Neural progenitor cell (in vitro differentiated cells): ENCODE measurements at regions not wholly inside any gene's neighbourhood (a gene's known extent, or its start where the extent isn't known, plus 50 kb on each side); places are given as distances from the start of the nearest gene placed in this dataset.

Source experiments
- DNase-seq: peaks from one replicate; pipeline ENCODE4 v3.0.0-alpha.2; 2016; ENCODE audit warnings: low spot score
- H2AFZ ChIP-seq: fragments of 200-600 bp; sonication (generic); replicated peaks from 2 replicates; pipeline ENCODE4 v1.6.1; 2016; ENCODE audit warnings: antibody characterized with exemption
- H3F3A ChIP-seq: fragments of 200-600 bp; sonication (generic); 2 replicates; pipeline ENCODE4 v1.6.1; 2016; ENCODE audit warnings: antibody characterized with exemption, low read depth
- H3K27ac ChIP-seq: fragments of 200-600 bp; sonication (generic); 2 replicates; pipeline ENCODE4 v1.5.1; 2016; ENCODE audit warnings: mild to moderate bottlenecking
- H3K27me3 ChIP-seq: fragments of 200-600 bp; sonication (generic); 2 replicates; pipeline ENCODE4 v1.6.1; 2016; ENCODE audit warnings: mild to moderate bottlenecking, moderate library complexity
- H3K36me3 ChIP-seq: fragments of 200-600 bp; sonication (generic); 2 replicates; pipeline ENCODE4 v1.5.1; 2016
- H3K4me1 ChIP-seq: fragments of 200-600 bp; sonication (generic); 2 replicates; pipeline ENCODE4 v1.6.1; 2016; ENCODE audit warnings: mixed run types
- H3K4me2 ChIP-seq: fragments of 200-600 bp; sonication (generic); 2 replicates; pipeline ENCODE4 v1.6.1; 2016
- H3K4me3 ChIP-seq: fragments of 200-600 bp; sonication (generic); 2 replicates; pipeline ENCODE4 v1.5.1; 2016
- H3K79me2 ChIP-seq: fragments of 200-600 bp; sonication (generic); 2 replicates; pipeline ENCODE4 v1.6.1; 2016; ENCODE audit warnings: low read depth
- H3K9ac ChIP-seq: fragments of 200-600 bp; sonication (generic); 2 replicates; pipeline ENCODE4 v1.6.1; 2016
- H3K9me3 ChIP-seq: fragments of 200-600 bp; sonication (generic); 2 replicates; pipeline ENCODE4 v1.5.1; 2016; ENCODE audit warnings: low read depth
- H4K20me1 ChIP-seq: fragments of 200-600 bp; sonication (generic); 2 replicates; pipeline ENCODE4 v1.6.1; 2016; ENCODE audit warnings: low read depth
- H3K27ac Mint-ChIP-seq: 3 replicates; pipeline ENCODE4 v1.8.0; 2021; ENCODE audit warnings: mixed read lengths
- H3K27me3 Mint-ChIP-seq: 2 replicates; pipeline ENCODE4 v1.8.0; 2022; ENCODE audit warnings: low read depth, mild to moderate bottlenecking, inconsistent platforms, moderate library complexity, mixed read lengths; ENCODE audit not compliant: insufficient read depth
- H3K36me3 Mint-ChIP-seq: 3 replicates; pipeline ENCODE4 v1.8.0; 2021; ENCODE audit warnings: mixed read lengths
- H3K4me1 Mint-ChIP-seq: 3 replicates; pipeline ENCODE4 v1.8.0; 2021; ENCODE audit warnings: mixed read lengths
- H3K4me3 Mint-ChIP-seq: 3 replicates; pipeline ENCODE4 v1.8.0; 2021; ENCODE audit warnings: mild to moderate bottlenecking, moderate library complexity, mixed read lengths
- H3K9me3 Mint-ChIP-seq: 3 replicates; pipeline ENCODE4 v1.8.0; 2020; ENCODE audit warnings: mixed read lengths
- CTCF ChIP-seq: fragments of 200-600 bp; sonication (generic); IDR thresholded peaks from 2 replicates; pipeline ENCODE4 v1.5.1; 2017; ENCODE audit warnings: antibody characterized with exemption, mild to moderate bottlenecking
- EZH2 ChIP-seq: fragments of 200-600 bp; sonication (generic); IDR thresholded peaks from 2 replicates; pipeline ENCODE4 v1.6.1; 2017; ENCODE audit warnings: antibody characterized with exemption, mild to moderate bottlenecking, moderate library complexity
- EZH2phosphoT487 ChIP-seq: fragments of 200-600 bp; sonication (generic); IDR thresholded peaks from 2 replicates; pipeline ENCODE4 v1.6.1; 2017; ENCODE audit warnings: antibody characterized with exemption

- no peaks in the 10 kb centered on the region for H3K36me3 Mint-ChIP-seq
- H3K27me3 Mint-ChIP-seq: no peaks in the 10 kb centered on the region
- H4K20me1 ChIP-seq: no peaks in the 10 kb centered on the region
- TF ChIP-seq EZH2phosphoT487: no peak
- no peak overlapping the region for H3K9ac ChIP-seq
- no peaks in the 10 kb centered on the region for H3F3A ChIP-seq
- no peak overlapping the region for H3K4me2 ChIP-seq
- no peaks in the 10 kb centered on the region for H3K9me3 Mint-ChIP-seq
- H3K27ac Mint-ChIP-seq: no peak overlapping the region
- H3K4me3 Mint-ChIP-seq: no peak overlapping the region
- no peaks in the 10 kb centered on the region for H3K9me3 ChIP-seq
- H3K4me3 ChIP-seq: no peak overlapping the region
- no peaks in the 10 kb centered on the region for H3K79me2 ChIP-seq
- no peak overlapping the region for H3K27ac ChIP-seq
- H3K4me1 Mint-ChIP-seq: peaks cover 31% of the 10 kb centered on the region
- DNase-seq: no peak
- no peak overlapping the region for H2AFZ ChIP-seq
- no peaks in the 10 kb centered on the region for H3K27me3 ChIP-seq
- no peaks in the 10 kb centered on the region for H3K4me1 ChIP-seq
- H3K36me3 ChIP-seq: no peaks in the 10 kb centered on the region
Measured at GRCh38 chr3:55330355-55330754, 156.8 kb downstream of the WNT5A start.

DNA sequence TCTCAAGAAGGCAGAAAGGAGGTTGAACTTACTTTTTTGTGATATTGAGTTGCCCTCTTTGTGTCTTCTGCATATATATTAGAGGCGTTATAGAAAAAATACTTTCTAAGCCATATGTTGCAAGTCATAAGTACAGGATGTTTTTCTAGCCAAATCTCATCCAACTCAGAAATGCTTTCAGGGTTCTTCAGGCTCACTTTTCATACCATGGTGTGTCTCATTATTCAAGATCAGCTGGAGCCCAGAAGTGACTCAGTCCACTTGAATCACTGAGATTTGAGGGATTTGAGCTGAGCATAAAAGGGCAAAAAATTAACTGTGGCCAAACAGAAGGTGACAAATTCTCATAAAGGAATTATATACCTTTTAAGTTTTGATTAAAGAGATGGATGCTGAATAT lies 157.3 kb downstream of the WNT5A start:
- Mint-ChIP-seq H3K27ac (no peak overlapping the region), H3K27me3 (no peaks in the 10 kb centered on the region), H3K4me3 (no peak overlapping the region), H3K36me3 (no peaks in the 10 kb centered on the region), H3K4me1 (peaks cover 31% of the 10 kb centered on the region), H3K9me3 (no peaks in the 10 kb centered on the region)
- Histone ChIP-seq H2AFZ (no peak overlapping the region), H3K9ac (no peak overlapping the region), H3K4me2 (no peak overlapping the region), H4K20me1 (no peaks in the 10 kb centered on the region), H3K4me3 (no peak overlapping the region), H3K79me2 (no peaks in the 10 kb centered on the region), H3F3A (no peaks in the 10 kb centered on the region), H3K27ac (no peak overlapping the region), H3K27me3 (no peaks in the 10 kb centered on the region), H3K9me3 (no peaks in the 10 kb centered on the region), H3K4me1 (no peaks in the 10 kb centered on the region), H3K36me3 (no peaks in the 10 kb centered on the region)
- TF ChIP-seq EZH2phosphoT487 (no peak), CTCF (no peak), EZH2 (no peak)
- no peak for DNase-seq

DNA sequence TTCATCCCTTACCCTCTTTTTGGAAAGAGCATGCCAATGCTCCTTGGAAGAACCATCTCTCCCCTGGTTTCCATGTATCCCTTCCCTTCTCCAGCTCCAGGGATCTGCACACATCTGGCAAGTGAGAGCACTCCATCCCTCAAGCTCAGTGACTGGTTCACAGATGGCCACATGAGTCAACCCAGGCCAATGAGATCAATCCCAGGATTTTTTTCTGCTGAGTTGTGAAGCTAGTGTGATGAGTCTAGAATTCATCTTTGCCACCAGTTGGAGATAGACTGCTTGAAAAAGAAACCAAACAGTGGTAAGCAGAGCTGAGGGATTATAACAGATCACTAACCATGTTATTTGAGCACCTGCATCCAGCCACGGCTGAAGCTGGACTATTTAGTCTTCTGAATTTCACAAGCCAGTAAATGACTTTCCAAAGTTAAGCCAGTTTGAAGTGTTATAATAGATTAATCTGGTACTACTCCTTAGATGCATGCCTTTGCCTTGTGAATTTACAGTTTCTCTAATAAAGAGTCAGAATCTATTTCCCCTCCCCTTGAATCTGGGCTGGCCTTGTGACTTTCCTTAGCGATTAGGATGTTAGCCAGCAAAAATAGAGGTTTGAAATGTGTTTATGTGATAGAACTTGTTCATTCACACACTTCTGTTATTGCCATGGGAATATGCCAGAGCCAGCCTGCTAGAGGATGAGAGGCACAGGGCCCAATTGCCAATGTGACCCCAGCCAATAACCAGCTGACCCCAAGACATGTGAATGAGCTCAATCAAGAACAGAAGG lies 159.8 kb downstream of the WNT5A start:
- H3K36me3 ChIP-seq: no peaks in the 10 kb centered on the region
- no peaks in the 10 kb centered on the region for H3F3A ChIP-seq
- Mint-ChIP-seq H3K4me3 (no peak overlapping the region), H3K36me3 (no peaks in the 10 kb centered on the region), H3K27ac (no peak overlapping the region), H3K9me3 (no peaks in the 10 kb centered on the region), H3K27me3 (no peaks in the 10 kb centered on the region), H3K4me1 (peaks cover 31% of the 10 kb centered on the region)
- H3K4me2 ChIP-seq: no peak overlapping the region
- no peak for TF ChIP-seq CTCF
- no peak for TF ChIP-seq EZH2
- TF ChIP-seq EZH2phosphoT487: no peak
- H3K79me2 ChIP-seq: no peaks in the 10 kb centered on the region
- no peaks in the 10 kb centered on the region for H4K20me1 ChIP-seq
- H3K27ac ChIP-seq: no peak overlapping the region
- no peak for DNase-seq
- H3K4me3 ChIP-seq: no peak overlapping the region
- H3K9me3 ChIP-seq: no peaks in the 10 kb centered on the region
- H3K4me1 ChIP-seq: no peaks in the 10 kb centered on the region
- no peaks in the 10 kb centered on the region for H3K27me3 ChIP-seq
- no peak overlapping the region for H2AFZ ChIP-seq
- no peak overlapping the region for H3K9ac ChIP-seq

DNA sequence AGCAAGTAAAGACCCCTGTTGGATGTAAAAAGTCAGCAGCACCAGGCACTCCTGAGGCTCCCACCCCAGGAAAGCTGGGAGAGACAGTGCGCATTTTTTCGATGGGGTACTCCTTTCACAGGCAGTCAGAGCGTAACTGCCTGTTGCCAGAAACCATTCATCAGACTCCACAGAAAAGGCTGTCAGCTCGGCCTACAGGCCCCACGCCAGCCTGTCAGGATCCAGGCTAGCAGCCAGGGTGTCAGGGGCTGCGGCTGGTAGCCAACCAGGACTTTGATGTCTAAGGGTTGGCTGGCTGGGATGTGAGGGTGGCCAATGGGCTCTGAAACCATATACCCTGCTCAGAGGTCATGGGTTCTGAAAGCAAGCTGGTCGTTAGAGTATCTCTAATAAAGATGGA lies 164.5 kb downstream of the WNT5A start:
- Histone ChIP-seq H3K9ac (no peak overlapping the region), H3K4me3 (no peak overlapping the region), H3K27me3 (no peaks in the 10 kb centered on the region), H3K4me2 (no peak overlapping the region), H3K4me1 (no peaks in the 10 kb centered on the region), H3K9me3 (no peaks in the 10 kb centered on the region), H4K20me1 (no peaks in the 10 kb centered on the region), H3K79me2 (no peaks in the 10 kb centered on the region), H3K36me3 (no peaks in the 10 kb centered on the region), H3F3A (no peaks in the 10 kb centered on the region), H2AFZ (peak overlapping the region; percentile 61), H3K27ac (no peak overlapping the region)
- Mint-ChIP-seq H3K9me3 (peaks cover 4% of the 10 kb centered on the region), H3K27ac (no peak overlapping the region), H3K36me3 (no peaks in the 10 kb centered on the region), H3K4me1 (peaks cover 6% of the 10 kb centered on the region), H3K27me3 (peaks cover 6% of the 10 kb centered on the region), H3K4me3 (no peak overlapping the region)
- TF ChIP-seq CTCF: no peak
- no peak for TF ChIP-seq EZH2
- no peak for TF ChIP-seq EZH2phosphoT487
- DNase-seq: peak; percentile 8
